ENCODE measurements at regions not wholly inside any gene's neighbourhood (a gene's known extent, or its start where the extent isn't known, plus 50 kb on each side); places are given as distances from the start of the nearest gene placed in this dataset.
"Not testable (repeated sequence)": the region's sequence is repeated elsewhere in the genome, so short reads cannot be mapped to it uniquely, and the experiment has no call there.

- H3K27ac ChIP-seq (ENCODE audit: low read length); H3K27me3 Mint-ChIP-seq (ENCODE audit: low read depth in 2 of 2); ATAC-seq; H3K27me3 ChIP-seq (ENCODE audit: control insufficient read depth, insufficient read depth, low read length); H3K9me3 Mint-ChIP-seq; H3K4me1 ChIP-seq (ENCODE audit: control insufficient read depth, insufficient read depth, low read length); intact Hi-C loops (cut with micrococcal nuclease); H3K36me3 Mint-ChIP-seq; H3K4me3 ChIP-seq (ENCODE audit: low read length); H3K36me3 ChIP-seq (ENCODE audit: control insufficient read depth, insufficient read depth, low read length); H3K4me1 Mint-ChIP-seq; H3K4me3 Mint-ChIP-seq; H3K9me3 ChIP-seq (ENCODE audit: control insufficient read depth, insufficient read depth, low read length); DNase-seq; H3K27ac Mint-ChIP-seq: not testable (repeated sequence)
- WGBS (ENCODE audit: insufficient coverage), result no CpG with 5 or more reads among the region's 4 CpGs
Measured at GRCh38 chrY:22001163-22001562, 83.3 kb upstream of the RBMY1E start.

- H3K4me1 Mint-ChIP-seq; H3K36me3 ChIP-seq (ENCODE audit: control insufficient read depth, insufficient read depth, low read length); H3K4me3 ChIP-seq (ENCODE audit: low read length); H3K27me3 Mint-ChIP-seq (ENCODE audit: low read depth in 2 of 2); H3K9me3 Mint-ChIP-seq; intact Hi-C loops (cut with micrococcal nuclease); H3K27me3 ChIP-seq (ENCODE audit: control insufficient read depth, insufficient read depth, low read length); H3K36me3 Mint-ChIP-seq; H3K27ac ChIP-seq (ENCODE audit: low read length); H3K4me3 Mint-ChIP-seq; H3K4me1 ChIP-seq (ENCODE audit: control insufficient read depth, insufficient read depth, low read length); H3K27ac Mint-ChIP-seq; H3K9me3 ChIP-seq (ENCODE audit: control insufficient read depth, insufficient read depth, low read length); DNase-seq: not testable (repeated sequence)
- peak in 1 of 3 donors; percentile 68 for ATAC-seq
- no CpG with 5 or more reads among the region's 2 CpGs for WGBS (ENCODE audit: insufficient coverage)
Measured at GRCh38 chrY:21987222-21987621, 69.4 kb upstream of the RBMY1E start.

GRCh38 chrY:21980937-21981336 is 63.1 kb upstream of the RBMY1E start:
- H3K27ac Mint-ChIP-seq; intact Hi-C loops (cut with micrococcal nuclease); H3K9me3 Mint-ChIP-seq; DNase-seq; H3K4me1 ChIP-seq (ENCODE audit: control insufficient read depth, insufficient read depth, low read length); H3K27me3 Mint-ChIP-seq (ENCODE audit: low read depth in 2 of 2); H3K4me1 Mint-ChIP-seq; H3K36me3 Mint-ChIP-seq; ATAC-seq; H3K27me3 ChIP-seq (ENCODE audit: control insufficient read depth, insufficient read depth, low read length); H3K4me3 Mint-ChIP-seq; H3K27ac ChIP-seq (ENCODE audit: low read length); H3K9me3 ChIP-seq (ENCODE audit: control insufficient read depth, insufficient read depth, low read length); H3K4me3 ChIP-seq (ENCODE audit: low read length); H3K36me3 ChIP-seq (ENCODE audit: control insufficient read depth, insufficient read depth, low read length): not testable (repeated sequence)
- WGBS (ENCODE audit: insufficient coverage), result no CpG with 5 or more reads among the region's 2 CpGs

- H3K9me3 Mint-ChIP-seq; H3K36me3 Mint-ChIP-seq; H3K4me1 Mint-ChIP-seq; H3K27me3 Mint-ChIP-seq (ENCODE audit: low read depth in 2 of 2); H3K4me1 ChIP-seq (ENCODE audit: control insufficient read depth, insufficient read depth, low read length); H3K9me3 ChIP-seq (ENCODE audit: control insufficient read depth, insufficient read depth, low read length); H3K27me3 ChIP-seq (ENCODE audit: control insufficient read depth, insufficient read depth, low read length); H3K4me3 Mint-ChIP-seq; ATAC-seq; DNase-seq; H3K4me3 ChIP-seq (ENCODE audit: low read length); H3K27ac ChIP-seq (ENCODE audit: low read length); intact Hi-C loops (cut with micrococcal nuclease); H3K36me3 ChIP-seq (ENCODE audit: control insufficient read depth, insufficient read depth, low read length); H3K27ac Mint-ChIP-seq: not testable (repeated sequence)
- WGBS (ENCODE audit: insufficient coverage), result no CpG with 5 or more reads among the region's 1 CpG
Measured at GRCh38 chrY:21980348-21980747, 62.5 kb upstream of the RBMY1E start.

GRCh38 chrY:21979106-21979505 is 61.3 kb upstream of the RBMY1E start:
- H3K27ac Mint-ChIP-seq; H3K27ac ChIP-seq (ENCODE audit: low read length); H3K36me3 Mint-ChIP-seq; H3K4me3 Mint-ChIP-seq; H3K4me1 ChIP-seq (ENCODE audit: control insufficient read depth, insufficient read depth, low read length); DNase-seq; H3K36me3 ChIP-seq (ENCODE audit: control insufficient read depth, insufficient read depth, low read length); H3K27me3 Mint-ChIP-seq (ENCODE audit: low read depth in 2 of 2); H3K4me3 ChIP-seq (ENCODE audit: low read length); H3K27me3 ChIP-seq (ENCODE audit: control insufficient read depth, insufficient read depth, low read length); H3K9me3 Mint-ChIP-seq; H3K9me3 ChIP-seq (ENCODE audit: control insufficient read depth, insufficient read depth, low read length); H3K4me1 Mint-ChIP-seq; intact Hi-C loops (cut with micrococcal nuclease): not testable (repeated sequence)
- peak in 1 of 3 donors; percentile 44 for ATAC-seq
- WGBS (ENCODE audit: insufficient coverage), result no CpG with 5 or more reads among the region's 4 CpGs

GRCh38 chrY:21978204-21978603 is 60.4 kb upstream of the RBMY1E start:
- H3K4me3 Mint-ChIP-seq; H3K9me3 ChIP-seq (ENCODE audit: control insufficient read depth, insufficient read depth, low read length); H3K4me3 ChIP-seq (ENCODE audit: low read length); H3K36me3 ChIP-seq (ENCODE audit: control insufficient read depth, insufficient read depth, low read length); H3K27me3 Mint-ChIP-seq (ENCODE audit: low read depth in 2 of 2); H3K27me3 ChIP-seq (ENCODE audit: control insufficient read depth, insufficient read depth, low read length); H3K9me3 Mint-ChIP-seq; H3K27ac Mint-ChIP-seq; DNase-seq; H3K27ac ChIP-seq (ENCODE audit: low read length); H3K36me3 Mint-ChIP-seq; intact Hi-C loops (cut with micrococcal nuclease); ATAC-seq; H3K4me1 Mint-ChIP-seq; H3K4me1 ChIP-seq (ENCODE audit: control insufficient read depth, insufficient read depth, low read length): not testable (repeated sequence)
- no CpG with 5 or more reads among the region's 2 CpGs for WGBS (ENCODE audit: insufficient coverage)

All from natural killer cell (primary cell).